ENCODE measurements at regions not wholly inside any gene's neighbourhood (a gene's known extent, or its start where the extent isn't known, plus 50 kb on each side); places are given as distances from the start of the nearest gene placed in this dataset.

- TF ChIP-seq CTCF (conservative IDR thresholded peaks at IDR 0.05; ENCODE audit: low read depth, low read length) (no peak), EZH2 (IDR thresholded peaks at IDR 0.05; ENCODE audit: low read length, unreplicated experiment) (no peak)
Measured at GRCh38 chr2:140033638-140034037, 1253.4 kb upstream of the NXPH2 start.
